MM.1S (cell line): ENCODE measurements at regions not wholly inside any gene's neighbourhood (a gene's known extent, or its start where the extent isn't known, plus 50 kb on each side); places are given as distances from the start of the nearest gene placed in this dataset.

Source experiments
- CTCF ChIP-seq: fragments of 300-600 bp; sonication (generic); IDR thresholded peaks from 2 replicates; pipeline ENCODE4 v1.5.1; 2016; ENCODE audit warnings: antibody characterized with exemption, low read length, mixed read lengths
- EZH2 ChIP-seq: fragments of 300-600 bp; sonication (generic); optimal IDR thresholded peaks from 2 replicates; pipeline ENCODE3; 2017; ENCODE audit warnings: low read depth, mild to moderate bottlenecking, antibody characterized with exemption, low read length, mixed read lengths
- EZH2phosphoT487 ChIP-seq: fragments of 300-600 bp; sonication (generic); IDR thresholded peaks from 2 replicates; pipeline ENCODE4 v1.6.1; 2018; ENCODE audit warnings: antibody characterized with exemption, low read length

GRCh38 chr6:48194596-48195295, 83.7 kb upstream of the PTCHD4 start:
- no peak for TF ChIP-seq CTCF
- no peak for TF ChIP-seq EZH2
- no peak for TF ChIP-seq EZH2phosphoT487
